ENCODE measurements at regions not wholly inside any gene's neighbourhood (a gene's known extent, or its start where the extent isn't known, plus 50 kb on each side); places are given as distances from the start of the nearest gene placed in this dataset.

GRCh38 chr4:123317211-123317610 is 79.4 kb upstream of the SPRY1 start:
- TF ChIP-seq POLR2A (IDR thresholded peaks at IDR 0.05) (no peak), CTCF (IDR thresholded peaks at IDR 0.05 in 8 of 11, conservative IDR thresholded peaks at IDR 0.05 in 3 of 11) (no peak)

Measured in spleen (tissue), 7 donors.